Naive thymus-derived CD4-positive, alpha-beta T cell (primary cell): ENCODE measurements at regions not wholly inside any gene's neighbourhood (a gene's known extent, or its start where the extent isn't known, plus 50 kb on each side); places are given as distances from the start of the nearest gene placed in this dataset.

Source experiments
- ATAC-seq: fragments of 150-1000 bp; cut with Tn5 transposase; 2 replicates; pipeline ENCODE4 v1.10.0; 2021; ENCODE audit warnings: mild to moderate bottlenecking, moderate library complexity
- CTCF ChIA-PET: fragments of 350-600 bp; sonication (Branson Sonifier 250); formaldehyde crosslinking; loops from one replicate; lab custom pipeline; 2021; ENCODE audit warnings: antibody characterized with exemption; lab: Charles Lee
- POLR2A ChIA-PET: fragments of 350-600 bp; sonication (Branson Sonifier 250); formaldehyde crosslinking; loops from one replicate; lab custom pipeline; 2021; ENCODE audit warnings: antibody characterized with exemption, inconsistent platforms; lab: Charles Lee
- DNase-seq, 9 donors: peaks; one replicate each; pipeline versions ENCODE4 v3.0.0 to v3.0.0-alpha.2; 2020 to 2022; ENCODE audit warnings: mixed read lengths in 1 of 9
- H3K27ac ChIP-seq: one replicate; pipeline ENCODE4 v1.7.0; 2013; ENCODE audit warnings: mild to moderate bottlenecking, low read depth, low read length, moderate library complexity
- H3K27me3 ChIP-seq, 2 donors: one replicate each; pipeline ENCODE4 v1.7.0; 2013; ENCODE audit warnings: low read length in 2 of 2, mild to moderate bottlenecking in 2 of 2, moderate library complexity in 2 of 2; ENCODE audit not compliant: control insufficient read depth in 2 of 2, insufficient read depth in 2 of 2
- H3K36me3 ChIP-seq, 3 experiments: 1 replicate in 2 of 3; 2 replicates in 1 of 3; pipeline ENCODE4 v1.7.0; 2013; ENCODE audit warnings: low read length in 3 of 3, mild to moderate bottlenecking in 3 of 3, moderate library complexity in 1 of 3; ENCODE audit not compliant: insufficient read depth in 3 of 3, control insufficient read depth in 2 of 3
- H3K4me1 ChIP-seq, 2 donors: one replicate each; pipeline ENCODE4 v1.7.0; 2013; ENCODE audit warnings: low read length in 2 of 2, mild to moderate bottlenecking in 2 of 2, moderate library complexity in 1 of 2; ENCODE audit not compliant: control insufficient read depth in 2 of 2, insufficient read depth in 2 of 2
- H3K4me3 ChIP-seq: 2 replicates; pipeline ENCODE4 v1.7.0; 2013; ENCODE audit warnings: mild to moderate bottlenecking, low read length
- H3K9me3 ChIP-seq, 3 experiments: 1 replicate in 2 of 3; 2 replicates in 1 of 3; pipeline ENCODE4 v1.7.0; 2013; ENCODE audit warnings: low read length in 3 of 3; ENCODE audit not compliant: control insufficient read depth in 2 of 3
- H3K27ac Mint-ChIP-seq, 9 donors: one replicate each; pipeline ENCODE4 v1.8.0; 2020 to 2022; ENCODE audit warnings: mixed read lengths in 9 of 9, mild to moderate bottlenecking in 8 of 9, moderate library complexity in 5 of 9, inconsistent platforms in 2 of 9
- H3K27me3 Mint-ChIP-seq, 5 donors: one replicate each; pipeline ENCODE4 v1.8.0; 2021 to 2022; ENCODE audit warnings: mixed read lengths in 5 of 5, mild to moderate bottlenecking in 1 of 5
- H3K36me3 Mint-ChIP-seq, 5 donors: one replicate each; pipeline ENCODE4 v1.8.0; 2020 to 2022; ENCODE audit warnings: mixed read lengths in 5 of 5, mild to moderate bottlenecking in 3 of 5, inconsistent platforms in 1 of 5
- H3K4me1 Mint-ChIP-seq, 7 donors: one replicate each; pipeline ENCODE4 v1.8.0; 2020 to 2022; ENCODE audit warnings: mixed read lengths in 7 of 7, mild to moderate bottlenecking in 3 of 7, inconsistent platforms in 1 of 7
- H3K4me3 Mint-ChIP-seq, 10 donors: one replicate each; pipeline ENCODE4 v1.8.0; 2020 to 2022; ENCODE audit warnings: mild to moderate bottlenecking in 10 of 10, mixed read lengths in 10 of 10, moderate library complexity in 6 of 10, inconsistent platforms in 2 of 10
- H3K9me3 Mint-ChIP-seq, 11 donors: one replicate each; pipeline ENCODE4 v1.8.0; 2020 to 2022; ENCODE audit warnings: mixed read lengths in 11 of 11, mild to moderate bottlenecking in 4 of 11, inconsistent platforms in 1 of 11, moderate library complexity in 1 of 11
- intact Hi-C, 2 donors: fragments of 100-400 bp; cut with micrococcal nuclease; formaldehyde crosslinking; loops; one replicate each; pipeline ENCODE4 v1.15.1; 2023

GRCh38 chr3:55172913-55173312 lies 245.1 kb upstream of the LRTM1 start:
- DNase-seq: no peak
- Mint-ChIP-seq H3K36me3 (no peaks in the 10 kb centered on the region), H3K9me3 (peaks cover 0 to 9% (median 2%) of the 10 kb centered on the region in 11 donors), H3K27ac (no peak overlapping the region), H3K4me3 (no peak overlapping the region), H3K4me1 (no peaks in the 10 kb centered on the region), H3K27me3 (peaks cover 0 to 6% (median 0%) of the 10 kb centered on the region in 5 donors)
- Histone ChIP-seq H3K4me1 (no peaks in the 10 kb centered on the region), H3K4me3 (no peak overlapping the region), H3K27ac (no peak overlapping the region), H3K36me3 (no peaks in the 10 kb centered on the region), H3K9me3 (no peaks in the 10 kb centered on the region), H3K27me3 (no peaks in the 10 kb centered on the region)
- ATAC-seq: no peak
- intact Hi-C loops: no loop called here
- ChIA-PET CTCF (no interaction called here), POLR2A (no interaction called here)

DNA sequence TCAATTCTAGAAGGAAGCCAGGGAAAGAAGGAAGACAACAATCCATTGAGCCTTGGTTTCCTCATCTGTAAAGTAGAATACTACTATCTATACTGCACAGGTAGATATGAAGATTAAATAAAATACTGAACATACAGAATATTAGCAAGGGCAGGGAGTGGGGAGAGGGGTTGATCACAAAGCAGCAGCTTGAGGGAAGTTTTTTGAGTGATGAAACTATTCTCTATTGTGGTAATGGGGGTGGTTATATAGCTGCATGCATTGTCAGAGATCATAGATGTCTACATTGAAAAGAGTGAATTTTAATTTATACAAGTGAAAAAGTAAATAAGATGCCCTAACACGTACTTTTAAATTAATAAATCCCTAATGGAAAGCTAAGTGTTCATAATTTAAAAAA lies 242.6 kb upstream of the LRTM1 start:
- no peak overlapping the region for H3K4me3 Mint-ChIP-seq
- ChIA-PET CTCF (interaction anchor here (0.6 kb wide), 1 partner anchor 330 kb away, joined by 5 read pairs; no protein-coding TSS in a partner anchor), POLR2A (no interaction called here)
- peaks cover 0 to 13% (median 2%) of the 10 kb centered on the region in 11 donors for H3K9me3 Mint-ChIP-seq
- no peak overlapping the region for H3K27ac Mint-ChIP-seq
- no peaks in the 10 kb centered on the region for H3K27me3 ChIP-seq
- ATAC-seq: no peak
- no peaks in the 10 kb centered on the region for H3K4me1 ChIP-seq
- no peaks in the 10 kb centered on the region for H3K9me3 ChIP-seq
- H3K4me3 ChIP-seq: no peak overlapping the region
- no peaks in the 10 kb centered on the region for H3K36me3 Mint-ChIP-seq
- intact Hi-C loops: no loop called here
- no peak overlapping the region for H3K27ac ChIP-seq
- H3K27me3 Mint-ChIP-seq: peaks cover 0 to 10% (median 0%) of the 10 kb centered on the region in 5 donors
- no peak for DNase-seq
- no peaks in the 10 kb centered on the region for H3K4me1 Mint-ChIP-seq
- H3K36me3 ChIP-seq: no peaks in the 10 kb centered on the region

DNA sequence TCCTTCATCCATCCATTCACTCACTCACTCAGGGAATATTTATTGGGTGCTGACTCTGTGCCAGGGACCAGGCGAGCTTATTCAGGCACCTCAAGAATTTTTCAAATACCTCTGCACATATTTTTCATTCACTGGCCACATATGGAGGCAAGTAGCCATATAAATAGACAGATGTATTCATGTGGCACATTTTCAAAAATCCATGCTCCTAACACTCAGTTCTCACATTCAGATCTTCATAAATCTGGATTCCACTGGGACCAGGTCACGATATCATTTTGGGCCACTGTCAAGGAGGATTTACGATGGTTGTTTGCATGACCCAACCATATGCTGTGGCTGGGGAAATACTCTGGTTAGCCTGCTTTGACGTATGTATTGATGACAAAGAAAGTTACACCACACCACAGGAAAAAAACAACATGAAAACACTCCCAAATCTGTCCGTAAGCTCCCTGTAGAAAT lies 241.8 kb upstream of the LRTM1 start:
- Histone ChIP-seq H3K4me3 (no peak overlapping the region), H3K4me1 (no peaks in the 10 kb centered on the region), H3K27me3 (no peaks in the 10 kb centered on the region), H3K9me3 (no peaks in the 10 kb centered on the region), H3K27ac (no peak overlapping the region), H3K36me3 (no peaks in the 10 kb centered on the region)
- H3K36me3 Mint-ChIP-seq: no peaks in the 10 kb centered on the region
- H3K27me3 Mint-ChIP-seq: peaks cover 0 to 10% (median 0%) of the 10 kb centered on the region in 5 donors
- no peak for DNase-seq
- peaks cover 0 to 13% (median 2%) of the 10 kb centered on the region in 11 donors for H3K9me3 Mint-ChIP-seq
- CTCF ChIA-PET: no interaction called here
- ATAC-seq: no peak
- intact Hi-C loops: no loop called here
- POLR2A ChIA-PET: no interaction called here
- H3K4me1 Mint-ChIP-seq: no peaks in the 10 kb centered on the region
- no peak overlapping the region for H3K27ac Mint-ChIP-seq
- H3K4me3 Mint-ChIP-seq: no peak overlapping the region

GRCh38 chr3:55169161-55169560 lies 241.3 kb upstream of the LRTM1 start:
- no peak for ATAC-seq
- Histone ChIP-seq H3K9me3 (no peaks in the 10 kb centered on the region), H3K4me1 (no peaks in the 10 kb centered on the region), H3K36me3 (no peaks in the 10 kb centered on the region), H3K4me3 (no peak overlapping the region), H3K27ac (no peak overlapping the region), H3K27me3 (no peaks in the 10 kb centered on the region)
- Mint-ChIP-seq H3K27me3 (peaks cover 0 to 10% (median 0%) of the 10 kb centered on the region in 5 donors), H3K27ac (no peak overlapping the region), H3K4me3 (no peak overlapping the region), H3K36me3 (no peaks in the 10 kb centered on the region), H3K4me1 (no peaks in the 10 kb centered on the region), H3K9me3 (peaks cover 0 to 13% (median 2%) of the 10 kb centered on the region in 11 donors)
- DNase-seq: no peak
- ChIA-PET POLR2A (no interaction called here), CTCF (no interaction called here)
- intact Hi-C loops: no loop called here

GRCh38 chr3:55167586-55168317 lies 239.9 kb upstream of the LRTM1 start:
- POLR2A ChIA-PET: no interaction called here
- Histone ChIP-seq H3K4me1 (no peaks in the 10 kb centered on the region), H3K27me3 (no peaks in the 10 kb centered on the region), H3K9me3 (no peaks in the 10 kb centered on the region), H3K27ac (no peak overlapping the region), H3K4me3 (no peak overlapping the region), H3K36me3 (no peaks in the 10 kb centered on the region)
- H3K4me3 Mint-ChIP-seq: no peak overlapping the region
- ATAC-seq: no peak
- DNase-seq: no peak
- peaks cover 0 to 10% (median 0%) of the 10 kb centered on the region in 5 donors for H3K27me3 Mint-ChIP-seq
- H3K4me1 Mint-ChIP-seq: no peaks in the 10 kb centered on the region
- peaks cover 0 to 22% (median 4%) of the 10 kb centered on the region in 11 donors for H3K9me3 Mint-ChIP-seq
- CTCF ChIA-PET: no interaction called here
- H3K36me3 Mint-ChIP-seq: no peaks in the 10 kb centered on the region
- H3K27ac Mint-ChIP-seq: no peak overlapping the region
- intact Hi-C loops: no loop called here

GRCh38 chr3:55166576-55167555 lies 239.0 kb upstream of the LRTM1 start:
- no peaks in the 10 kb centered on the region for H3K36me3 ChIP-seq
- POLR2A ChIA-PET: no interaction called here
- H3K4me1 ChIP-seq: no peaks in the 10 kb centered on the region
- no peaks in the 10 kb centered on the region for H3K27me3 ChIP-seq
- Mint-ChIP-seq H3K27me3 (peaks cover 0 to 10% (median 0%) of the 10 kb centered on the region in 5 donors), H3K9me3 (peaks cover 0 to 22% (median 4%) of the 10 kb centered on the region in 11 donors), H3K4me1 (no peaks in the 10 kb centered on the region), H3K36me3 (no peaks in the 10 kb centered on the region), H3K27ac (no peak overlapping the region), H3K4me3 (no peak overlapping the region)
- intact Hi-C loops: no loop called here
- DNase-seq (no peak), ATAC-seq (no peak)
- H3K27ac ChIP-seq: no peak overlapping the region
- H3K4me3 ChIP-seq: no peak overlapping the region
- H3K9me3 ChIP-seq: no peaks in the 10 kb centered on the region
- CTCF ChIA-PET: no interaction called here
